A549 (cell line): ENCODE measurements at regions not wholly inside any gene's neighbourhood (a gene's known extent, or its start where the extent isn't known, plus 50 kb on each side); places are given as distances from the start of the nearest gene placed in this dataset.

Experiments
- MAZ ChIP-seq: fragments of 150-350 bp; IDR thresholded peaks from 2 replicates; pipeline ENCODE4 v1.6.1; 2014; ENCODE audit warnings: antibody characterized with exemption, low read depth, low read length, borderline replicate concordance
- NFE2L2 ChIP-seq: fragments of 150-350 bp; conservative IDR thresholded peaks from 2 replicates; pipeline ENCODE4 v1.6.1; 2014; ENCODE audit warnings: low read length
- POLR2A ChIP-seq: IDR thresholded peaks from 2 replicates; pipeline ENCODE4 v1.6.1; 2012; ENCODE audit warnings: mild to moderate bottlenecking, low read length
- RFX5 ChIP-seq: fragments of 450-650 bp; IDR thresholded peaks from 2 replicates; pipeline ENCODE4 v1.7.1; 2014; ENCODE audit warnings: antibody characterized with exemption, mild to moderate bottlenecking, moderate library complexity
- TF ChIP-seq, protein P1 (sequence below): fragments of >200 bp; sonication (Bioruptor Twin); formaldehyde crosslinking; IDR thresholded peaks from 3 replicates; pipeline ENCODE4 v1.5.1; 2016

DNA sequence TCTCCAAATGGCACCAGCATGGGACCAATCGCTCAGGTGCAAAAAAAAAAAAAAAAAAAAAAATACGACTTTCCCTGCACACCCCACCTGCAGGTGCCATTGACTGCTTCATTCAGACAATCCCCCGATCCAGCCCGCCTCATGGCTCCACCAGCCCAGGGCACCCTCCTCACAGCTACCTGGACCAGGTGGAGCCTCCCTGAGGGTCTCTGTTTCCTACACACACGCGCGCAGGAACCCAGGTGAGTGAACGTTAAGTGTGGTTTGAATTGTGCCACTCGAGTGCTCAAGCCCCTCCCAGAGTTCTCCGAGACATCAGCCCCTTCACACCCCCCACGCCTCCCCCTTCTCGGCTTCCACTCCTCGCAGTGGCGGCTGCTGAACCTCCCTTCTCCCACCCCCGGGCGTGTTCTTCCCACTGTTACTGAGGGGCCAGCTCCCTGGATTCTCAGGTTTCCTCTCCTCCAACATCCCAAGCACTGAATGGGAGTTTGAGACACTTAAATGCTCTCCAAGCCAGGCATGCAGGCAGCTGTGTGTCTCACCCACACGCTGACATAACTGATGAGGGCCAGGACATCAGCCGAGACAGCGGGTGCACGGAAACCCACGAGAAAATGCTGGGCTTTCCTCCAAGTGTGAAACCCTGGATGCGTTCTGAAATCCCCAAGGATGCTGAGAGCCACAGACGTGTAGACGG is 88.8 kb upstream of the SNTG2 start:
- TF ChIP-seq MAZ (no peak), RFX5 (no peak), POLR2A (no peak), NFE2L2 (no peak)
- TF ChIP-seq, protein P1, sequence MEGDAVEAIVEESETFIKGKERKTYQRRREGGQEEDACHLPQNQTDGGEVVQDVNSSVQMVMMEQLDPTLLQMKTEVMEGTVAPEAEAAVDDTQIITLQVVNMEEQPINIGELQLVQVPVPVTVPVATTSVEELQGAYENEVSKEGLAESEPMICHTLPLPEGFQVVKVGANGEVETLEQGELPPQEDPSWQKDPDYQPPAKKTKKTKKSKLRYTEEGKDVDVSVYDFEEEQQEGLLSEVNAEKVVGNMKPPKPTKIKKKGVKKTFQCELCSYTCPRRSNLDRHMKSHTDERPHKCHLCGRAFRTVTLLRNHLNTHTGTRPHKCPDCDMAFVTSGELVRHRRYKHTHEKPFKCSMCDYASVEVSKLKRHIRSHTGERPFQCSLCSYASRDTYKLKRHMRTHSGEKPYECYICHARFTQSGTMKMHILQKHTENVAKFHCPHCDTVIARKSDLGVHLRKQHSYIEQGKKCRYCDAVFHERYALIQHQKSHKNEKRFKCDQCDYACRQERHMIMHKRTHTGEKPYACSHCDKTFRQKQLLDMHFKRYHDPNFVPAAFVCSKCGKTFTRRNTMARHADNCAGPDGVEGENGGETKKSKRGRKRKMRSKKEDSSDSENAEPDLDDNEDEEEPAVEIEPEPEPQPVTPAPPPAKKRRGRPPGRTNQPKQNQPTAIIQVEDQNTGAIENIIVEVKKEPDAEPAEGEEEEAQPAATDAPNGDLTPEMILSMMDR: no peak
